ENCODE measurements at regions not wholly inside any gene's neighbourhood (a gene's known extent, or its start where the extent isn't known, plus 50 kb on each side); places are given as distances from the start of the nearest gene placed in this dataset.

- H3K27ac ChIP-seq: no peak overlapping the region
- TF ChIP-seq CTCF (IDR thresholded peaks at IDR 0.05): no peak
- no peaks in the 10 kb centered on the region for H3K27me3 ChIP-seq
- no peak overlapping the region for H3K9ac ChIP-seq (ENCODE audit: low read depth in 2 of 2, low read length in 2 of 2)
- no peak overlapping the region for H3K4me3 ChIP-seq
- intact Hi-C loops (cut with DNase I): no loop called here
- no peaks in the 10 kb centered on the region for H3K9me3 ChIP-seq
- no peak for DNase-seq
- no peaks in the 10 kb centered on the region for H3K36me3 ChIP-seq
- no peaks in the 10 kb centered on the region for H3K4me1 ChIP-seq
Observed at GRCh38 chr2:226310146-226310545, 489.5 kb downstream of the IRS1 start.

- H3K4me3 ChIP-seq: no peak overlapping the region
- H3K27ac ChIP-seq: no peak overlapping the region
- intact Hi-C loops (cut with DNase I): no loop called here
- no peaks in the 10 kb centered on the region for H3K4me1 ChIP-seq
- H3K9me3 ChIP-seq: no peaks in the 10 kb centered on the region
- H3K9ac ChIP-seq (ENCODE audit: low read depth in 2 of 2, low read length in 2 of 2): no peak overlapping the region
- no peak for DNase-seq
- H3K36me3 ChIP-seq: no peaks in the 10 kb centered on the region
- no peak for TF ChIP-seq CTCF (IDR thresholded peaks at IDR 0.05)
- no peaks in the 10 kb centered on the region for H3K27me3 ChIP-seq
Observed at GRCh38 chr2:226308986-226309385, 490.6 kb downstream of the IRS1 start.

GRCh38 chr2:226308323-226308680 is 491.3 kb downstream of the IRS1 start:
- no peak for TF ChIP-seq CTCF (IDR thresholded peaks at IDR 0.05)

GRCh38 chr2:226307487-226308322 is 491.9 kb downstream of the IRS1 start:
- no peak for DNase-seq
- TF ChIP-seq CTCF (IDR thresholded peaks at IDR 0.05): no peak
- Histone ChIP-seq H3K4me1 (no peaks in the 10 kb centered on the region), H3K4me3 (no peak overlapping the region), H3K27me3 (no peaks in the 10 kb centered on the region), H3K36me3 (no peaks in the 10 kb centered on the region), H3K27ac (no peak overlapping the region), H3K9ac (ENCODE audit: low read depth in 2 of 2, low read length in 2 of 2) (no peak overlapping the region), H3K9me3 (no peaks in the 10 kb centered on the region)
- intact Hi-C loops (cut with DNase I): no loop called here

More at GRCh38 chr2:226308323-226308680, 491.3 kb downstream of the IRS1 start:
- Histone ChIP-seq H3K4me3 (no peak overlapping the region), H3K27me3 (no peaks in the 10 kb centered on the region), H3K9ac (ENCODE audit: low read depth in 2 of 2, low read length in 2 of 2) (no peak overlapping the region), H3K36me3 (no peaks in the 10 kb centered on the region), H3K9me3 (no peaks in the 10 kb centered on the region), H3K4me1 (no peaks in the 10 kb centered on the region), H3K27ac (no peak overlapping the region)
- intact Hi-C loops (cut with DNase I): no loop called here
- no peak for DNase-seq

GRCh38 chr2:226306969-226307368 is 492.7 kb downstream of the IRS1 start:
- Histone ChIP-seq H3K27ac (no peak overlapping the region), H3K9me3 (no peaks in the 10 kb centered on the region), H3K27me3 (no peaks in the 10 kb centered on the region), H3K36me3 (no peaks in the 10 kb centered on the region), H3K4me1 (no peaks in the 10 kb centered on the region), H3K4me3 (no peak overlapping the region), H3K9ac (ENCODE audit: low read depth in 2 of 2, low read length in 2 of 2) (no peak overlapping the region)
- intact Hi-C loops (cut with DNase I): no loop called here
- no peak for TF ChIP-seq CTCF (IDR thresholded peaks at IDR 0.05)
- DNase-seq: no peak
